ENCODE measurements at regions not wholly inside any gene's neighbourhood (a gene's known extent, or its start where the extent isn't known, plus 50 kb on each side); places are given as distances from the start of the nearest gene placed in this dataset.
"Not testable (repeated sequence)": the region's sequence is repeated elsewhere in the genome, so short reads cannot be mapped to it uniquely, and the experiment has no call there.

DNA sequence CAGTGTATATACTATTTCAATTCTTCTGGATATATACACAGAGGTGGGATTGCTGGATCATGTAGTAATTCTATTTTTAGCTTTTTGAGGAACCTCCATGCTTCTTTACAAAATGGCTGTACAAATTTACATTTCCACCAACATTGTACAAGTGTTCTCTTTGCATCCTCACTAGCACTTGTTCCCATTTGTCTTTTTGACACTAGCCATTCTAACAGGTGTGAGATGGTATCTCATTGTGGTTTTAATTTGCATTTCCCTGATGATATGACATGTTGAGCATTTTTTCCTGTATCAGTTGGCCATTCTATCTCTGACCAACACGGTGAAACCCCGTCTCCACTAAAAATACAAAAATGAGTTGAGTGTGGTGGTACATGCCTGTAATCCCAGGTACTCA lies 68.1 kb upstream of the PMEPA1 start:
- DNase-seq: no peak

DNA sequence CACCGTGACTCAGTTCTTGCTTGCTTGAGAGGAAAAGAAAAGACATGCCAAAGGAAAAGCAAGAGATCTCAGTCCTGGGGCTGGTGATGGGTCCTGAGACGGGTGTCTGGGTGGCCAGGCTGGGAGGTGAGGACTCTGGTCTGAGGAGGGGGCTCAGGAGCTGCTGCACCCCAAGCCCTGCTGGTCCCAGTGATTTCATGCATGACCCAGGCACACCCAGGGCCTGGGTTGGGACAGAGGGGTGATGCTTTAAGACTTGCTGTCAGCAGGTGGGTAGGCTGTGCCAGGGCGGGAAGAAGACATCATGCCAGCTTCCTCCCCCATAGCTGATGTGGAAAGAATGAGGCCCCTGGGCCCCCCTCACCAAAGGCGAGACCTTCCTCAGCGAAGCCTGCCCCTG lies 65.1 kb upstream of the PMEPA1 start:
- no peak for DNase-seq

DNA sequence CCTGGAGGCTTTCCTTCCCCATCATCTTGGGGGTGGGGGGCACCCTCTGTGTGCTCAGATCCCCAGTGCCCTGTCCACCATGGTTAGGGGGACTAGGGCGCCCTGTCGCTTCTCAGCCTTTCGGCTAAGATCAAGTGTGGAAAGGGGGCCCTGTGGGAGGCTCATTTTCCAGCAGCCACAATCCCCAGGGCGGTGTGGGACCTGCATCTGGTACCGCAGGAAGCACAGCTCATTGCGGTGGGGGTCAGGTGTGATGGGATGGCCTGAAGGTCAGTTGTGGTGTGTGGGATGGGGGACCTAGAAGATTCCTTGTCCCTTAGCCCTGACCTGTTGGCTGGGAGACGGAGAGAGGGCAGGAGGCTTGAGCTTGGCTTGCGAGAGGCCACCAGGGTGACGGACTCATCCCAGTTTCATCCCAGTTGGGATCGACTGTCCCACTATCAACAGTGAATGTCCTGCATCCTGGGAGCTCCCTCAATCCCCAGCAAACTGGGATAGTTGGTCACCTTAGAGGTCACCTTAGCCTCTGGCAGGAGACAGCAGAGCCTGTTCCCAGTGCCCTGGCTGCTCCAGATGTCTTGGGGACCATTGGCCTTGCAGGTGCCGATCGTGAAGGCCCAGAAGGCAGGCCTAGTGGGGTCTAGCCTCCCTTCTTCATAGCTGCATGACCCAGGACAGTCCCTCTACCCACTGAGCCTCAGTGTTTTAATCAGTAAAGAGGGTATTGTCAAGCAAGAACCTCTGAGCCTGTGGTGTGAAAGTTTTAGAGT lies 64.5 kb upstream of the PMEPA1 start:
- DNase-seq: no peak

DNA sequence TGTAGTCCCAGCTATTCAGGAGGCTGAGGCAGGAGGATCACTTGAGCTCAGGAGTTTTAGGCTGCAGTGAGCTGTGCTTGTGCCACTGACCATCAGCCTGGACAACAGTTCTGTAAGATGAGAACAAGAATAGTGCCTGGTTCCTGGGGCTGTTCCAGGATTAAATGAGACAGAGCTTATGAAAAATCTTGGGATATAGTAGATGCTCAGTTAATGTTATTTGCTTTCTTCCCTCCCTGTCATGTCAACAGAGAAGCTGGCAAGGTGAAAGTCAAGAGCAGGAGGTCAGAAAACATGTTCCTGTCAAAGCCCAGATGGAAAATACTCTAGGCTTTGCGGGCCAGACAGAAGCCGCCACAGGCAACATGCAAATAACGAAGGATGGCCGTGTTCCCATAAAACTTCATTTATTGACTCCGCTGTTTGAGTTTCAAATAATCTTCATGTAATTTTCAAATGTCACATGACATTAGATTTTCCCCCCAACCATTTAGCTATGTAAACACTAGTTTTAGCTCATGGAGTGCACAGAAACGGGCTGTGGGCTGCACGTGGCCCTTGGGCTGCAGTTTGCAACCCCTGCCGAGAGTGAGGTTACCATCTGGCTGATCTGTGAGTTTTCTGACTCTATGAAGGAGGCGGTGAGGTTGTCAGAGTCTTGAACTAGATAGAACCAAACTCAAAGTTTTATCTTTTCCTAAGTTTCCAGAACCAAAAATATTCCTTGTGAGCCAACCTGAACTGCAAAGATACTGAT lies 63.4 kb upstream of the PMEPA1 start:
- DNase-seq: no peak

DNA sequence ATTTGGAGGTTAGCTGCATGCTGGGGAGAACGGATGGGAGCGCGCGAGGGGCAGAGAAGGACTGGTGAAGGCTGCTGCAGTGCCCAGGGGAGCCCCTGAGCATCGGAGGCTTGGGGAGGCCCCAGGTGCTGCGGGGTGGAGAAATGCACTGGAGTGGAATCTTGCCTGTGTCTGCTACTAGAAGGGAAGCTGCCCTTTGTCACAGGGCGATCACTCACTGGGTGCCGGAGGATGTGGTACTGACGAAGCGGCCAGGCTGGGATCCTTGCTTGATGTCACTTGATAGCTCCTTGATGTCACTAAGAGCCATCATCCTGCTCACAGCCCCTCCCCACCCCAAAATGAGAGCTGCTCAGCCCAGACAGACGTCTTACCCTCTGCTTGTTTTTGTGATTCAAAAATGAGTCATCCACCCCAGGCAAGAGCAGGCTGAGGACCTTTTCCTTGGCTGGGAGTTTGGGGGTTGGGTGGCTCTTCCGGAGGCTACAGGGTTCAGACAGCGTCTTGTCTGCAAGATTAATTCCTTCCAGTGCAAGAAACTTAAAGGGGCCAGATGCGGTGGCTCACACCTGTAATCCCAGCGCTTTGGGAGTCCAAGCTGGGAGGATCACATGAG lies 62.6 kb upstream of the PMEPA1 start:
- DNase-seq: peak; percentile 38

DNA sequence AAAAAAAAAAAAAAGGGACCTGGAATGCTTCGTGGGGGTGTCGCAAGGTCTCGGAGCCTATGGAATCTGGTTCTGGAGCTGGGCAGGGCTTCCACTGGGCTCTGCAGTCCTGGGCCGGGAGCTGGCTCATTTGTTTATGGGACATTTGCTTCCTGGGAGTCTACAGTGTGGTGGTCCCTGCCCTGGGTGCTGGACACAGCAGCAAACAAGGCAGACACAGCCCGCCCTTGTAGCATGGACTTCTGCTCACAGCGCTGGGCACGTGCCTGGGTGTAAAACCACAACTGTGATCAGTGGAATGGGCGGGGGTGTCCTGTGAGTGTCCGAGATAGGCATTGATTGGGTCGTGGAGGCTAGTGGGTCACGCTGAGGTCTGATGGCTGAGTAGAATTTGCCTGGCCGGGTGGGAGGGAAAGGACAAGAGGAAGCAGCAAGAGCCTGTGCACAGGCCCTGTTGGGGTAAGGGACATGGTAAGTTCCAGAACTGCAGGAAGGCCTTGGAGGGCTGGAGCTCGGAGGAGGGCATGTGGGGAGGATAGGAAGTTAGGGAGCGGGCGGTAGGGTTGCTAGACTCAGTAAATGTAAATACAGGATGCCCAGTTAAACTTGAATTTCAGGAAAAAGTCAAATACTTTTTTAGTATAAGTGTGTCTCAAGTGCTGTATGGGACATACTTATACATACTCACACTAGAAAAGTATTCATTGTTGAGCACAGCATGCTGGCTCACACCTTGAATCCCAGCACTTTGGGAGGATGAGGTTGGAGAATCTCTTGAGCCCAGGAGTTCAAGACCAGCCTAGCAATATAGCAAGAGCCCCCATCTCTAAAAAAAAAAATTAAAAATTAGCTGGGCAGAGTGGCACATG lies 61.3 kb upstream of the PMEPA1 start:
- no peak for DNase-seq

DNA sequence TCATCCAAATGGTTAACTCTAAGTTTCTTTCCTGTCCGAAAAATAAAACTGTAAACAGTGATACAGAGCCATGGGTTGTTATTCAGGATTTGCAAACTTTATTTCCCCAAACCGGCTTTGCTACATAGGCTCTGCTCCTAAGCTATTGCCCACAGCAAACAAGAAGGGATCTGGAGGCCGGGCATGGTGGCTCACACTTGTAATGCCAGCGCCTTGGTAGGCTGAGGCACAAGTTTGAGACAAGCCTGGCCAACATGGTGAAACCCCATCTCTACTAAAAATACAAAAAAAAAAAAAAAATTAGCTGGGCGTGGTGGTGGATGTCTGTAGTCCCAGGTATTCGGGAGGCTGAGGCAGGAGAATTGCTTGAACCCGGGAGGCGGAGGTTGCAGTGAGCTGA lies 60.6 kb upstream of the PMEPA1 start:
- DNase-seq: not testable (repeated sequence)

DNA sequence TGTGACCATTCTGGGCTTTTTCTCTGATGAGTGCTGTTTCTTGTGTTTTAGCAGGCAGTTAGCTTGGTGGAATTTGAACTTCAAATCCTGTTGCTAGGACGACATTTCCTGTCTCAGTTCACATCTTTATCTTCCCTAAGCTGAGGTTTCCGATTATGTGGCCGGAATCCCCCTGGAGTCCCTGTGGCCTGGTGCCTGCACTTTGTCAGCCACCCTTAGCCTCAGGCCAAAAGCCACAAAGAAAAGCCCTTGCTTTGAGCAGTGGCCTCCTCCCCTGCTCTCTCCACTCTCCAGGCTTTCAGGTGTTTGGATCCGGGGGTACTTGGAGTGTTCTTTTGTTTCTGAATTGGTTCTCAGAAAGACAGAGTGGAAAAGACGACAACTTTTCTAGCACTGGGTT lies 59.9 kb upstream of the PMEPA1 start:
- DNase-seq: no peak

DNA sequence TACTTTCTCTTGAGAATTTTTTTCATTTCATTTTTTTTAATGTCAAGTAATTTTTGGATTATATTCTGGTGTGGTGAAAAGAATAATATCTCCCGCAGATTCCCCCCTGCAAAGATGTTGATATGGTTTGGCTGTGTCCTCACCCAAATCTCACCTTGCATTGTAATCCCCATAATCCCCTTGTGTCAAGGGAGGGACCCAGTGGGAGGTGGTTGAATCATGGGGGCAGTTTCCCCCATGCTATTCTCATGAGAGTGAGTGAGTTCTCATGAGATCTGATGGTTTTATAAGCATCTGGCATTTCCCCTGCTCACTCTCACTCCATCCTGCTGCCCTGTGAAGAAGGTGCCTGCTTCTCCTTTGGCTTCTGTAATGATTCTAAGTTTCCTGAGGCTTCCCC lies 58.7 kb upstream of the PMEPA1 start:
- no peak for DNase-seq

DNA sequence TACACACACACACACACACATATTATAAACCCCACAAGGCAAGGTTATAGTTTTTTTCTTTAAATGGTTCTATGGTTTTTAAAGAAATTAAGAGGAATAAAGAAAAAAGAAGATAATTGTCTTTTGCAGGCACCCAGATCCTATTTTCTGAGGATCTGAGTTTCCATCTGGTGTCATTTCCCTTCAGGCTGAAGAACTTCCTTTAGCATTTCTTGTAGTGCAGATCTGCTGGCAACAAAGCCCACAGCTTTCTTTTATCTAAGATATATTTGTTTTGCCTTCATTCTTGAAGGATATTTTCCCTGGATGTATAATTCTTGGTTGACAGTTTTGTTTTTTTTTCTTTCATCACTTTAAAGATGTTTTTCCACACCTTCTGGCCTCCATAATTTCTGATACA lies 57.6 kb upstream of the PMEPA1 start:
- no peak for DNase-seq

DNA sequence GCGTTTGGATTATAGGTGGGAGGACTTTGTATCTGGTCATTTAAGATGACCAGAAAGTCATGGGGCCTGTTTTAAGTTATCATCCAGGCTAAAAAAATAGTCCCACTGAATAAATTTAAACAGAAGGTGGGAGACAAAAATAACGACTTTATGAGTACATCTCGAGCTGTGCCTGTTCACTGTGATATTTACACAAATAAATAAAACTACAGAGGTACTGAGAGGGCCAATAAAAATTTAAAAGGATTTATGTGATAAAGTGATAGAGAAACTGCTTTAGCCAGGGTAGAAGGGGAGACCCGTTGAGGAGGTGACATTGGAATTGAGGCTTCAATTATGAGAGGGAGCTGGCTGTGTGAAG lies 53.4 kb upstream of the PMEPA1 start:
- DNase-seq: no peak

DNA sequence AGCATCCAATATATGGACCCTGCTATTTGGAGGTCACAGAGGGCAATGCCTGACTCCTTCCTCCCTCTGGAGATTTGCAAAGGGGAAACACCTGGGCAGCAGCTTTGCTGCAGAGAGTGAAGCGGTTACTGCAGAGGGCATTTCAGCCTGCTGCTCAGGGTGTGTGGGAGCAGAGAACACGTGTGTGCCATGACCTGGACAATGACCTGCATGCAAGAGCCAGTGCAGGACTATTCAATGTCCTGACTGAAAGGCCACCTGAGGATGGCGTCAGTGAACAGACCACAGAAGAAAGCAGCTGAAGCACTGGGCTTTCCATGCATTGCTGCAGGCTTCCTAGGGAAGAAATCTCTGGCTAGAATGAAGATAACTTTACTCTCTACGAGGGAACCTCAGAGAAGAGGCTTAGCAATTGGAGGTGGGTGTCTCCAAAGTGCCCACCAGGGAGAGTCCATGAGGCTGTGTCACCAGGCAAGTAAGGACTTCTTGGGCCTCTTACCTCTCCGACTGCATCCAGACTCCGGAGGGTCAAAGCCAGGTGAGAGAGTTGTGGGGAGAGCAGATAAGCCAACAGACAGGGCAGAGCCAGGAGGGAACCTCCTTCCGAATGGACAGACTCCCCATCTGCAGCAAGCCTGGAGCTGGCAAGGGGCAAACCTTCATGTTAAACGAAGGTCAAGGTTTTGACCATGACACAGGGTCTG lies 52.9 kb upstream of the PMEPA1 start:
- no peak for DNase-seq

DNA sequence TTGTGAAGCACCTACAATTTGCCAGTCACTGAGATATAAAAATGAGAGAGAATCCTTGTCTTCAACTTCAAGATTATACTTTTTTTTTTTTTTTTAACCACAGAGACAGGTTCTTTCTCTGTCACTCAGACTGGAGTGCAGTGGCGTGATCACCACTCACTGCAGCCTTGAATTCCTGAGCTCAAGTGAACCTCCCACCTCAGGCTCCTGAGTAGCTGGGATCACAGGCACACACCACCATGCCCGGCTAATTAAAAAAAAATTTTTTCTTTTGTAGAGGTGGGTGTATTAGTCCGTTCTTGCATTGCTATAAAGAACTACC lies 51.6 kb upstream of the PMEPA1 start:
- DNase-seq: no peak

DNA sequence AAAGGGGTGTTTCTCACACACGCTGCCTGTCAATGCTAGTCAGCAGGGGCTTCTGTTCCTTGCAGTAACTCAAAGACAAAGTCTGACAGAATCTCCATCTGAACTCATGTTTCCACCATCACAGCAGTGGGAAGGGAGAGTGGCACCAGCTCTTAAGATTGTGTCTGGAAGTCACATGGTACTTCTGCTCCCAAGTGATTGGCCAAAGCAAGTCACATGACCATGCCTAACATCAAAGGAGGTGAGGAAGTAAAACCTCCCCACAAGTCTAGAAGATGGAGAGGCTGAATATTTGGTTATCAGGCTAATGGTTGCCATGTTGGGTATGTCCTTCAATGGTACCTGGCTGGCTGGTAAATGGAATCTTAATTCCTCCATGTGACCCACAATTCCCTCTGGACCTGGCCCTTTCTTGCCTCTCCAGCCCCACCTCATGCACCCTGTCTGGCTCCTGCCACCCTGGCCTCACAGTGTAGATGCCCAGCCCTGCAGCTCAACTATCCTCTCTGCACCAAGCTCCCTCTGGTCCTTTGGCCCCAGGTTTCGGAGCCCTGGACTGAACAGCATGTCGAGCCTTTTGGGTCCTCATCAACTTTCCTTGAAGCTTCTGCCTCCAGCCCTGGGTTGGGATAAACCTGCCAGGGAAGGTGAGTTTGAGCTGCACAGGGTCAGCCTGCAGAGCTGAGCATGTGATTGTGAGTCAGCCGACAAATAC lies 51.0 kb upstream of the PMEPA1 start:
- DNase-seq: no peak

DNA sequence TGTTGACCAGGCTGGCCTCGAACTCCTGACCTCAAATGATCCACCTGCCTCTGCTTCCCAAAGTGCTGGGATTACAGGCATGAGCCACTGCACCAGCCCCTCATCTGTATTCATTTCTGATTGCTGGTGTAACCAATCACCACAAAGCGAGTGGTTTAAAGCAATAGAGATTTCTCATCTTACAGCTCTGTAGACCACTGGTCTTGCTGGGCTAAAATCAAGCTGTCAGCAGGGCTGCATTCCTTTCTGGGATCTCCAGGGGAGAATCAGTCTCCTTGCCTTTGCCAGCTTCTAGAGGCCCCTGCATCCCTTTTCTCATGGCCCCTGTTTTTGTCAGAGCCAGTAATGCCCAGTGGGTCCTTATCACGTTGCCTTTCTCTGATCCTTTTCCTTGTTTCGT lies 49.9 kb upstream of the PMEPA1 start:
- DNase-seq: no peak
